ENCODE measurements at regions not wholly inside any gene's neighbourhood (a gene's known extent, or its start where the extent isn't known, plus 50 kb on each side); places are given as distances from the start of the nearest gene placed in this dataset.

DNA sequence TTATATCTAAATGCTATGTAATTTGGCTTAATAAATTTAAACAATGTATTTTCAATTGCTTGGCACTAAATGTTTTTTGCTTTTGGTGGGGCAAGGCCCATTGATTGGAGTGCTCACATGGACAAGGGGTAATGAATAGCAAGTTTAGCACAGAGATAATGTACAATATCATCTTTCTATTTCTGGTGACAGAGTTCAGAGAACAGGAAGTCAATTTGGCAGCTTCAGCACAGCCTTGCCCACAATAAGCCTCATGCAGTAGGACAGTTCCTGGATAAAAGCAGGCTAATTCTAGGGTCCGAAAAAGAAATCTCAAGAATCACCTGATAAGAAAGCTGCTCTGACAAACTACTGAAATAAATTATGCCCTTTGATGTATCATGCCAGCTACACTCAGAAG is 443.9 kb upstream of the FSHR start:
- no peak overlapping the region for H2AFZ ChIP-seq
- no peaks in the 10 kb centered on the region for H4K20me1 ChIP-seq (ENCODE audit: insufficient read depth)
- no peak overlapping the region for H3K27ac ChIP-seq
- H3K4me2 ChIP-seq (ENCODE audit: unreplicated experiment): no peak overlapping the region
- no peaks in the 10 kb centered on the region for H3K4me1 ChIP-seq (ENCODE audit: insufficient read depth)
- H3K79me2 ChIP-seq (ENCODE audit: insufficient read depth): no peaks in the 10 kb centered on the region
- no peaks in the 10 kb centered on the region for H3K9me3 ChIP-seq (ENCODE audit: low read depth)
- no peak for DNase-seq
- no peaks in the 10 kb centered on the region for H3K27me3 ChIP-seq (replicated peaks; ENCODE audit: insufficient read depth)
- no peaks in the 10 kb centered on the region for H3K36me3 ChIP-seq (ENCODE audit: low read depth)
- in situ Hi-C loops (cut with MboI): no loop called here
- H3K9me2 ChIP-seq (ENCODE audit: insufficient read depth): no peaks in the 10 kb centered on the region
- no peak overlapping the region for H3K9ac ChIP-seq
- H3F3A ChIP-seq (ENCODE audit: insufficient read depth): no peaks in the 10 kb centered on the region
- TF ChIP-seq EZH2phosphoT487 (IDR thresholded peaks at IDR 0.05; ENCODE audit: insufficient read depth, low read depth) (no peak), EZH2 (IDR thresholded peaks at IDR 0.05; ENCODE audit: insufficient read depth, poor library complexity, severe bottlenecking) (no peak)
- H3K4me3 ChIP-seq: no peak overlapping the region
- WGBS, 2 experiments (ENCODE audit: low coverage in 1 of 2, low lambda C conversion rate in 2 of 2, missing lambda C conversion rate in 2 of 2): 32 to 37% methylated on average over 1 of the region's 1 CpG

- H3K9me3 ChIP-seq (ENCODE audit: low read depth): no peaks in the 10 kb centered on the region
- H3F3A ChIP-seq (ENCODE audit: insufficient read depth): no peaks in the 10 kb centered on the region
- H3K9ac ChIP-seq: no peak overlapping the region
- no peaks in the 10 kb centered on the region for H3K4me1 ChIP-seq (ENCODE audit: insufficient read depth)
- TF ChIP-seq EZH2phosphoT487 (IDR thresholded peaks at IDR 0.05; ENCODE audit: insufficient read depth, low read depth): no peak
- TF ChIP-seq EZH2 (IDR thresholded peaks at IDR 0.05; ENCODE audit: insufficient read depth, poor library complexity, severe bottlenecking): no peak
- 18 to 21% methylated on average over 3 of the region's 3 CpGs for WGBS, 2 experiments (ENCODE audit: low coverage in 1 of 2, low lambda C conversion rate in 2 of 2, missing lambda C conversion rate in 2 of 2)
- no peak overlapping the region for H2AFZ ChIP-seq
- H3K27me3 ChIP-seq (replicated peaks; ENCODE audit: insufficient read depth): no peaks in the 10 kb centered on the region
- no peak overlapping the region for H3K4me3 ChIP-seq
- no peaks in the 10 kb centered on the region; the same call in 1 of the 2 replicates for H3K9me2 ChIP-seq (ENCODE audit: insufficient read depth)
- H4K20me1 ChIP-seq (ENCODE audit: insufficient read depth): no peaks in the 10 kb centered on the region
- H3K36me3 ChIP-seq (ENCODE audit: low read depth): no peaks in the 10 kb centered on the region
- in situ Hi-C loops (cut with MboI): no loop called here
- H3K79me2 ChIP-seq (ENCODE audit: insufficient read depth): no peaks in the 10 kb centered on the region
- H3K27ac ChIP-seq: no peak overlapping the region
- DNase-seq: no peak
- H3K4me2 ChIP-seq (ENCODE audit: unreplicated experiment): no peak overlapping the region
Measured at GRCh38 chr2:49585921-49586320, 431.6 kb upstream of the FSHR start.

GRCh38 chr2:49582946-49583345 is 428.6 kb upstream of the FSHR start:
- Histone ChIP-seq H3K27me3 (replicated peaks; ENCODE audit: insufficient read depth) (no peaks in the 10 kb centered on the region), H4K20me1 (ENCODE audit: insufficient read depth) (no peaks in the 10 kb centered on the region), H3K4me3 (no peak overlapping the region), H3K4me1 (ENCODE audit: insufficient read depth) (no peaks in the 10 kb centered on the region), H3F3A (ENCODE audit: insufficient read depth) (no peaks in the 10 kb centered on the region), H3K79me2 (ENCODE audit: insufficient read depth) (no peaks in the 10 kb centered on the region), H3K9me3 (ENCODE audit: low read depth) (no peaks in the 10 kb centered on the region), H3K4me2 (ENCODE audit: unreplicated experiment) (no peak overlapping the region), H2AFZ (no peak overlapping the region), H3K9me2 (ENCODE audit: insufficient read depth) (no peaks in the 10 kb centered on the region), H3K9ac (no peak overlapping the region), H3K36me3 (ENCODE audit: low read depth) (no peaks in the 10 kb centered on the region), H3K27ac (no peak overlapping the region)
- WGBS, 2 experiments (ENCODE audit: low coverage in 1 of 2, low lambda C conversion rate in 2 of 2, missing lambda C conversion rate in 2 of 2): 1 to 2% methylated on average over 5 of the region's 5 CpGs
- in situ Hi-C loops (cut with MboI): no loop called here
- TF ChIP-seq EZH2phosphoT487 (IDR thresholded peaks at IDR 0.05; ENCODE audit: insufficient read depth, low read depth) (no peak), EZH2 (IDR thresholded peaks at IDR 0.05; ENCODE audit: insufficient read depth, poor library complexity, severe bottlenecking) (no peak)
- DNase-seq: no peak

DNA sequence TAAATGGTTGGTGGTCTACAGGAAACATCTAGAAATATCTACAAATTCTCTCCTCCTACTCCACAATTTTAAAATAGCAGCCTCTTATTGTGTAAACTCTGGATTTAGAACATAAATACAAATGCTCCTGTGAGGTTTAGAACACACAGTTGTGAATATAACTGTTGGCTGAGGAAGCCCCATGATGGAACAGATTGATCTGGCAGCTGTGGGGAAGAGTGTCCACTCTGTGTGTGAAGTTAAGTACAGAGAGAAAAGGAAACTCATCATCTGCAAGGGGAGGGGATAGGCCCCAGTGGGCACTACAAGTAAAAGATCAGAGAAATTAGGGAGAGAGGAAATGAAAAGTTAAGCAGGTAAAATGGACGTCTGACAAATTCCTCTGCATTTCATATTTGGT is 422.7 kb upstream of the FSHR start:
- in situ Hi-C loops (cut with MboI): no loop called here
- DNase-seq: no peak
- Histone ChIP-seq H3K4me2 (ENCODE audit: unreplicated experiment) (no peak overlapping the region), H3K9ac (no peak overlapping the region), H3K79me2 (ENCODE audit: insufficient read depth) (no peaks in the 10 kb centered on the region), H3F3A (ENCODE audit: insufficient read depth) (no peaks in the 10 kb centered on the region), H3K4me1 (ENCODE audit: insufficient read depth) (no peaks in the 10 kb centered on the region), H3K9me2 (ENCODE audit: insufficient read depth) (no peaks in the 10 kb centered on the region), H3K9me3 (ENCODE audit: low read depth) (no peaks in the 10 kb centered on the region), H3K27ac (no peak overlapping the region), H3K36me3 (ENCODE audit: low read depth) (no peaks in the 10 kb centered on the region), H4K20me1 (ENCODE audit: insufficient read depth) (no peaks in the 10 kb centered on the region), H3K4me3 (no peak overlapping the region), H2AFZ (no peak overlapping the region), H3K27me3 (replicated peaks; ENCODE audit: insufficient read depth) (no peaks in the 10 kb centered on the region)
- WGBS, 2 experiments (ENCODE audit: low coverage in 1 of 2, low lambda C conversion rate in 2 of 2, missing lambda C conversion rate in 2 of 2): 11 to 13% methylated on average over 1 of the region's 1 CpG
- TF ChIP-seq EZH2phosphoT487 (IDR thresholded peaks at IDR 0.05; ENCODE audit: insufficient read depth, low read depth) (no peak), EZH2 (IDR thresholded peaks at IDR 0.05; ENCODE audit: insufficient read depth, poor library complexity, severe bottlenecking) (no peak)

GRCh38 chr2:49569176-49569575 is 414.9 kb upstream of the FSHR start:
- H2AFZ ChIP-seq: no peak overlapping the region
- in situ Hi-C loops (cut with MboI): no loop called here
- no peaks in the 10 kb centered on the region for H3K4me1 ChIP-seq (ENCODE audit: insufficient read depth)
- no peak overlapping the region for H3K4me3 ChIP-seq
- 14 to 18% methylated on average over 1 of the region's 1 CpG for whole genome bisulfite sequencing, 2 experiments (ENCODE audit: low coverage in 1 of 2, low lambda C conversion rate in 2 of 2, missing lambda C conversion rate in 2 of 2)
- H3K9ac ChIP-seq: no peak overlapping the region
- no peaks in the 10 kb centered on the region for H3F3A ChIP-seq (ENCODE audit: insufficient read depth)
- no peaks in the 10 kb centered on the region for H3K9me2 ChIP-seq (ENCODE audit: insufficient read depth)
- no peaks in the 10 kb centered on the region for H3K9me3 ChIP-seq (ENCODE audit: low read depth)
- no peaks in the 10 kb centered on the region for H3K27me3 ChIP-seq (replicated peaks; ENCODE audit: insufficient read depth)
- no peak for TF ChIP-seq EZH2 (IDR thresholded peaks at IDR 0.05; ENCODE audit: insufficient read depth, poor library complexity, severe bottlenecking)
- TF ChIP-seq EZH2phosphoT487 (IDR thresholded peaks at IDR 0.05; ENCODE audit: insufficient read depth, low read depth): no peak
- no peaks in the 10 kb centered on the region for H3K36me3 ChIP-seq (ENCODE audit: low read depth)
- no peak overlapping the region for H3K27ac ChIP-seq
- no peaks in the 10 kb centered on the region for H4K20me1 ChIP-seq (ENCODE audit: insufficient read depth)
- DNase-seq: no peak
- H3K4me2 ChIP-seq (ENCODE audit: unreplicated experiment): no peak overlapping the region
- no peaks in the 10 kb centered on the region for H3K79me2 ChIP-seq (ENCODE audit: insufficient read depth)
